ENCODE measurements at regions not wholly inside any gene's neighbourhood (a gene's known extent, or its start where the extent isn't known, plus 50 kb on each side); places are given as distances from the start of the nearest gene placed in this dataset.

DNA sequence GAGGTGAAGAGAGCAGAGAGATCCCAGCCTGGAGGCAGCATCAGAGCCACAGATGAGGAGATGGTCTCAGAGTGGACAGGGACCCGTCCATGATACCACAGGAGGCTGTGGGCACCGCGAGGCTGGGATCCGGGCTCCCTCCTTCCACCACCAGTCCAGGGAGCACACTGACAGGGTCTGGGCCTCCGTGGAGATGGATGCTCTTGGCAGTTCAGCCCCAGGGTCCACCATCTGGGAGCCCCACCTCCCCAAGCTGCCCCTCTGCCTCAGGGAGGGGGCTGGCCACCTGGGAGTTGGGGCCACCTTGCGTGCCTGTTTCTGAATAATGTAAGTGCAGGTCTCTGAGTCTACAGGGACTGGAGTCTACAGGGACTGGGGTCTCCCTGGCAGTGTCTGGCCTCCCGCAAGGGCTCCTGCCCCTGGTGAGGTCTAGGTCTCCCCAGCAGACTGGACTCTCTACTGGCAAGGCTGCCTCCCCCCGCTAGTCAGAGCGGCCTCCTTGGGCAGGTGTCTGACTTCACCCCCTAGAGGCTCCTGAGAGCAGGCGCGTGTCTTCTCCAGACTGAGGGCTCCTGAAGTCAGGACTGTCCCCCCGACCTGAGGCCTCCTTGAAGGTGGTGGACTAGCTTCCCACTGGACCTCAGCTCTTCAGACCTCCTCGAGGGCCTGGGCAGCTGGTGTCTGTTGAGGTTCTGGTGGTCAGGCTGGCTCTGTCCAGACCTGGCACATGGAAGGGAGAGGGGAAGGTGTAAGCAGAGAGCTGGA lies 218.5 kb downstream of the PTPRU start:
- no peak for DNase-seq

DNA sequence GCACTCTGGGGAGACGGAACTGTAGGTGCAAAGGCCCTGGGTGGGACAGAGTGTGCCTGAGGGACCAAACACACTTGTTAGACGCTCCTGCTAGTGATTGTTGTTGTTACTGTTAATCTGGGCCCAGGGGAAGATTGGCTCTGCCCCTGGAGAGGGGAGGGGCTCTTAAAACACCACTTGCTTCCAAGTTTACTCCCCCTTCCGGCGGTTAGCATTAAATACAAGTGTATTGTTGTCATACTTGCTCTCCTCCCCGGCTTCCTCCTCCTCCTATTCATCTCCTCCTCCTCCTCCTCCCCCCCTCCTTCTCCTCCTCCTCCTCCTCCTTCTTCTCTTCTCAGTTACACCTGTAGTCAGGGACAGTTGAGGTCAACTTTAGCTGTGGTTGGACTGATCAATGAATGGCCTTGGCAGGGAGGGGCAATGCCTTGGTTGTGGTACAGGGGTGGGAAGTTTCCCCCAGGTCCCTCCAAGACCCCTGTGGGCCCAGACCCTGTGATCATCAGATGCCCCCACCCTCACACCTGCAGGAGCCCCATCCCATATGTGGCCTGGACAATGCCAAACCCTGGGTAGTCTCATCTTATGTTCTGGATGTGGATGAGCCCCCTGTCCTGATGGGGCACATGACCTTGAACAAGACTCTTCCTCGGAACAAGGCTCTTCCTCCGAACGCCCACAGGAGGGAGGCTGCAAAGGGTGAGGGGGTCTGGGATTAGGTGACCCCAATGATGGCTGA lies 217.3 kb downstream of the PTPRU start:
- DNase-seq = peak; percentile 35 to 90

DNA sequence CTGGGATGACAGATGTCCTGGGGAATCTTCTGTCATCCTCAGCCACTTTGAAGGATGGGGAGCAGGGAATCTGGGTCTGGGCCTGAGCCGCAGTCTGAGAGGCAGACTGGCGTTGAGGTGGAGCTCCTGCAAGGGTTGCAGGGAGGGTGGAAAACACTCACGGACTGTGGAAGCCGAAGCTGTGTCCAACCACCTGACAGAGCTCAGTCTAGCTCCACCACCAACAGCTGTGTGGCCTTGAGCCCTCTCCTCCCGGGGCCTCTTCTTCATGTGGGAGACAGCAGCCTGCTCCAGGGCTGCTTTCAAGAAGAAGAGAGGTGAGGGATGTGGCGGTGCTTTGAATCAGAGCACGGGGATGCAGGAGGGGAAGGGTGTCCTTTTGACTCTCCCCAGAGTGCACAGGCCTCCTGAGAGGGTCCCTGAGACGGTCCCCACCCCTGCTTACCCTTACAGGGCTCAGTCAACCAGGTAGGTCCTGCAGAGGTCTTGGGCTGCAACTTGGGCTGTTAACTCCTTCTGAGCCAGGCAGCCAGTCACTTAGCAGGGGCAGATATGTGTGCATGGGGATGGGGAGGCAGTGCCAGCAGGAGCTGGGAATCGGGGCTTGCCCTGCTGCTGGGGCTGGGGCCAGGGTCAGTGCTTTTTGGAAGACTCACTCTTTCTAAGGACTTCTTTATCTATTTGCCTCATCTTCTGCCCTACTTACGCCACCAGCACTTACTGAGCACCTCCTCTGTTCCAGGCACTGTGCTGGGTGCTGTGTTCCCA lies 216.3 kb downstream of the PTPRU start:
- no peak for DNase-seq

DNA sequence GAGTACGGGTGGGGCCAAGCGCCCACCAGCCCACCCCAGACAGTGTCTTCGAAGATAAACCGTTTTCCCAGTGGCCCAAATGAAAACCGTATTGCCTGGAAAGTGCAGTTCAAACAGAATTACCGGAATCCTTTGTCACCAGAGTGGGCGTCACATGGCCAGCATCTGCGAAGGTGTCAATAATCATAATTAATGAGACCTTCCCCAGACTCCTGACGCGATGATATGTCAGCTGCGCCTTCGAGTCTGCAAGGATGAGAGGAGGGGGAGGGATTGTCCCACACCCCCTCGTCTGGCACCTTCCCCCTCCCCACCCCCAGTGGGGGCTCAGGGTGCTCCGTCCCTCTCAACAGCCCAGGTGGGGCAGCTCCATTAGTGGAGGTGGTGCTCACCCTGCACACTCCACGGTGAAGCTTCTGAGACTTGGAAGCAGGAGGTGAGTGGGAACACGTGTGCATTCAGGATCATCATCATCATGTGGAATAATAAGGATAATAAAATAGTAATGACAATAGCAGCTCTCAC lies 215.1 kb downstream of the PTPRU start:
- DNase-seq = peak in 1 of 2 experiments; percentile 50

DNA sequence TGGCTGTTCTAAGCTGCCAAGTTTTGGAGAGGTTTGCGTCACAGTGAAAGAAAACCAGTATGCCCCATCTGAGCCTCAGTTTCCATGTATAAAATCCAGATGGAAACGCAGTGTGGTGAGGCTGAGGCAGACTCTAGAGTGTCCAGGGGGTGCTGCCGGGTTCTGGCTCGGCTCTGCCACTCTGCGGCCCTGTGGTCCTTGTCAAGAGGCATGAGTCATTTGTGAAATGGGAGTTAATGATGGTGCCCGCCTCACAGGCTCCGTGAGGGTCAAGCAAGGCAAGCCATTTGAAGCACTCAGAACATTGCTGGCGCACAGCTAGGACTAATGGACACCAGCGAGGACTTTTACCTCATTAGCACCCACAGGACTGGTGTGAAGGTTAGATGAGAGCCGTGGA lies 214.3 kb downstream of the PTPRU start:
- peak; percentile 63 to 78 for DNase-seq

DNA sequence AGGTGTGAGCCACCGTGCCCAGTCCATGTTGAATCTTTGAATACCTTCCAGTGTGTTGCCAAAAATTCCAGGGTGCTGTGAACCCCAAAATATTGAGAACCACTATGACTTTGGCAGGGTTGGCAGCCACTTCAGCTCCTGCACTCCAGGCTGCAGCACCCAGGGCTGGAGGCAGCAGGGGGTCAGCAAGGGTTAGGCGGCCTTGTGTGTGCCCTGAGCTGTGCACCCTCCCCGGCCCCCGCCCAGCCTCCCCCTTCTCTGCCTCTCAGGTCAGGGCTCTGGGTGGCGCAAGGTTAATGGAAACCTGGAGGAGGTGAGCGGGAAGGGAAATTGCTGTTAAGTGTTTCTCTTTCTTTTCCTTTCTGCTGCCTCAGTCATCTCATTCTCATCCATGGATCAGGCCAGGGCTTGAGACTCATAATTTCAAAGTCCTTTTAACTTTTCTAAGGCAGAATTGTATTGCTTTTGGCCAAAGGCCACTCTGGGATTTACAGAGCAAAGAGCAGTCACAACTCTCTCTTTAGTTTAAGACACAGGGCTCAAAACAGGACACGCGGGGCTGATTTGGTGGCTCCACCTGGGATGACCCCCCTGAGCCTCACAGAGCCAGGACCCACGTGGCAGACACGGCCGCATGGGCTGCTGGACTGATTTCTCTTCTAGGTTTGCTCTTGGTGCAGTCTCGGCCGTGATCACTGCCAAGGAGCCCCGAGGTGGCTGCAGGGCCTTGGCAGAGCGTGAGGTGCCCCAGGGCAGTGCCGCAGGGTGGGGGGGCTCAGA lies 212.3 kb downstream of the PTPRU start:
- no peak for DNase-seq

DNA sequence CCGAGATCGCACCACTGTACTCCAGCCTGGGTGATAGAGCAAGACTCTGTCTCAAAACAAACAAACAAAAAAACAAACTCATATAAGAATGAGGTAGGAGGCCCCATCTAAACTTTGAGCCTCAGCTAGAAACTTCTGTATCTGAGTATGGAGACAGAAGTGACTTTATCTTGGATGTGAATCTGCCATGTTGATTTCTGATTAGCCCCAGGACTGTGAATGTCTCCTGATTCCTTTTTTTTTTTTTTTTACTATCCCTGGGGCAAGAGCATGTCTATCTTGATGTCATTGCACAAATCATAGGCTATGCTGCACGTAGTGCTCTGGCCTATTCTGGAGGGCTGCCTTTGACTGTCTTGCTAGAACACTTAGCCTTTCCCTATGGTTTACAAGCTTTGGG lies 211.0 kb downstream of the PTPRU start:
- DNase-seq = no peak

DNA sequence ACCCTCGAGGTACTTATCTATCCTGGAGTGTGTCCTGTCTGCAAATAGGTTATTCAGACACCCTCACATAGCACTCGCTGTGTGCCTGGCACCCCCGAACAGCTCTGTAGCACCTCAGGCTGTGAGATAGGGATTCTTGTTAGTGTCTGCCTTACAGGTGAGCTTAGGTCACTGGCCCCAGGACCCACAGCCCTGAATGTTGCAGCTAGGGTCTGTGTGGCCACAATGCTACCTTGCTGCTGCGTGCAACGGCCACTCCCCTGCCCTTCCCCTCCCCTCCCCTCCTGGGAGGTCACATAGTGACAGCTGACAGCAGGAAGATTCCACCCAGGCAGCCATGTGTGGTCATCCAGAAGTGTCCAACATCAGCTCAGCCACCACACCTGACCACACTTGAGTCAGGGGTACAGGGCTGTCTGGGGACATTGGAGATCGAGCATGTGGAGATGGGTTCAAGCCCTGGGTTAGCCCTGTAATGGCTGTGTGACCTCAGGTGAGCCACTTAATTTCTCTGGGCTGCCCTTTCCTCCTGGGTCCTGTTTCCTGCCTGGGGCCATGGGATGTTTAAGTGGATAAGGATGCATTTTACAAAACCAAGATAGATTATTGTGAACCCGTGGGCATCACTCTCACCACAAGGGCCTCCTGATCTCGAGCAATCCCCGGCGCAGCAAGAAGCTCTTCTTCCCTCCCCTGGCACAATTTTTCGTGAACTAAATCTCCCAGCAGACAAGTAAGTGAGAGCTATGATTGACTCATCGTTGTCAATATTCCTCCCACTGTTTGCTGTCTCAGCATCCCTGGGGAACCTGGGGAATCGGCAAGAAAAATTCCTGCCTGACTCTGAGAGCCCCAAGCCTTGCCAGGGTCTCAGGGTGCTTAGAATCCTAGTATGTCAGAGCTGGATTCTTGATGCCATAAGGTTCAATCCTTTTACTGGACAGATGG lies 208.7 kb downstream of the PTPRU start:
- no peak for DNase-seq

DNA sequence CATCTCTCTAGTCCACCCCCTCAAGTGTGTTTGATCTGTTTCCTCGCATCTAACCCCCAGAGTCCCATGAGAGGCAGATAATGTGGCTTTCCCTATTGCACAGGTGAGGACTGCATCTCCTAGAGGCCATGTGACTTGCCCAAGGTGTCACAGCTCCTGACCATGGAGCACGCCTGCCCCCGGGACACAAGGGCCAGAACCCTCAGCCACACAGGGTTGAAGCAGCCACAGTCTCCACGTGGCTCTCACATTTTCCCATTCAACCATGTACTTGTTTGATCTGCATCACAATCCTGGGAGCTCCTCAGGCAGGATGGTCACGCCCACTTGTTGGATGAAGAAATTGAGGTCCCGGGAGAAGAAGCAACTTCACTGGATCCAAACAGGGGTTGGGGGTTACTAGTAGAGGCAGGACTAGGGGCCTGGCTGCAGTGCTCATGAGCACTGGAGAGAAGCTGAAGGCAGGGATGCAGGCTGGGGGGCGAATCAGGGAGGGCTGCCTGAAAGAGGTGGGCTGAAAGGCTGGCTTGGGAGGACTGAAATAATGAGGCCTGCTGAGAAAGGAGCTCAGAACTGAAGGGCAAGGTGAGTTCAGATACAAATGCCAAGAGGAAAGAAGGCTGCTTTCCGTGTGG lies 207.9 kb downstream of the PTPRU start:
- no peak for DNase-seq

DNA sequence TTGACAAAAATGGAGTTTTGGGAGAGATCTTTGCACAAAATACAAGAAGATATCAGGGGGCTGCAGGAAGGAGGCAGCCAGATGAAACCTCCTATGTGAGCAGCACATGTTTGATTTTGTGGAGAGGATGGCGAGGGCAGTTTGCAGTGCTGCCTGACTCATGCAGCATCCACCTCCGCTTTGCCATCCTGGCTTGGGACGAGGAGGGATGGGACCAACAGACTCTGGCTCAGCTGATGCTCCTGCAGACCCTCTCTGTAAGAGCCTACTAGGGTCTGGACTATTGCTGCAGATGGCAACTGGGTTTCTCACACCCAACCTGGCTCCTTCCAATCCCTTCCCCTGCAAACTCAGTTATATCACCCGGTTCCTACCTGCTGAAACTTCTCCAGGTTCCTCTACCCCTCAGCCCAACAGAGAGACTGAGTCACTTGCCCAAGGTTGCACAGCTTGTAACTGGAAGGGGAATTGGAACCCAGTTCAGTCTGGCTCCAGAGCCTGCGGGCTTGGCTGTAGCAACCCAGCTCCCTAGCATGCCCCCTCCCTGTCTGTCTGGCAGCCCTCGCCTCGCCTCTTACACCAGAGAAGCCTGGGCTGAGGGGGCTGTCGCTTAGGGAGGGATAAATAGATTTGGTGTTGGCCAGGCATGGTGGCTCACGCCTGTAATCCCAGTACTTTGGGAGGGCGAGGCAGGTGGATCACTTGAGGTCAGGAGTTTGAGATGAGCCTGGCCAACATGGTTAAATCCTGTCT lies 205.8 kb downstream of the PTPRU start:
- DNase-seq = no peak

DNA sequence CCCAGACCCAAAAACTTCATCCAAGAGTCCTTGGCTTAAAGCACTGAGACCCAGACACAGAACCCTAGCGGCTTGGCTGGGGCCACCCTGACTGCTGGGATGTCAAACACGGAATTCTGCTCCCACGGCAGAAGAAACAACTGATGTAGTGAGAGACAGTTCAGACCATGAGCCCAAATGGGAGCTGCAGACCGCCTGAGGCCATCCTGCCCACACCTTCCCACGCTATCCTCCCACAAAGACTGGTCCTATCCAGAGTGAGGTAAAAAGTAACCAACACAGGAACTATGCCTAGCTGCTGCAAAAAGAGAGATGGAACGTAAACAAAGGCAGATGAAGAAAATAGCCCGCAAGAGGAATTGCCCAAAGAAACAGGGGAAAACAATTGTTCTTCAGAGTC lies 203.3 kb downstream of the PTPRU start:
- no peak for DNase-seq

DNA sequence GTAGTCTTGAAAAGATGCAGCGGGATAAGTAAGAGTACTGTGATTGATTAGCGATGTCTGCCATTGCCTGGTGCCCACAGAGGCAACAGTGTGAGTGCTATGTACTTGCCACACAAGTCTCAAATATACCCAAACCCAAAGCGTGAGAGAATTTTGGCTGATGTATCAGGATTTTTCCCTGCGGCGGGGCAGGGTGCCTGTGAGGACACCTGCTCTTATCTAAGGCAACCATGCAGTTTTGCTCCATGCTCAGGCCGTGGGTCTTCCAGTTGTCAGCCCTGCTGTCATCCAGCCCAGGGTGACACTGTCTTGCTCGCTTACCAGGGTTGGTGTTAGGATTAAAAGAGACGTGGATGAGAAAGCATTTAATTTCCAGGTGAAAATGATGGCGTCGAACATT lies 202.7 kb downstream of the PTPRU start:
- DNase-seq = no peak

DNA sequence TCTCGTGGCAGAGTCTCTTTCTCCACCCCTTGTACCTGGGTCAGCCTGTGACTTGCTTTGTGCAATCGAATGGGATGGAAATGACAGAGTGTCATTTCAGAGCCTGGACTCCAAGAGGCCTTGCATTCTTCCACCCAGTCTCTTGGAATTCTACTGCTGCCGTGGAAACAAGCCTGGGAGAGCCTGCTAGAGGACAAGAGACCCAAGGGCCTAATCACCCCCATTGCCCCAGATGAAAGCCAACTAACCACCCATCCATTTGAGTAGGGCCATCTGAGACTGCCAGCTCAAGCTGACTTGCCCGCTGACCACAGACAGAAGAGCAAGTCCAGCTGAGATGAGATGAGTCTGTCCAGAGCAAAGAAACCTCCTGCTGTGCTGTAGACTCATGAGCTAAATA lies 201.6 kb downstream of the PTPRU start:
- DNase-seq = no peak

DNA sequence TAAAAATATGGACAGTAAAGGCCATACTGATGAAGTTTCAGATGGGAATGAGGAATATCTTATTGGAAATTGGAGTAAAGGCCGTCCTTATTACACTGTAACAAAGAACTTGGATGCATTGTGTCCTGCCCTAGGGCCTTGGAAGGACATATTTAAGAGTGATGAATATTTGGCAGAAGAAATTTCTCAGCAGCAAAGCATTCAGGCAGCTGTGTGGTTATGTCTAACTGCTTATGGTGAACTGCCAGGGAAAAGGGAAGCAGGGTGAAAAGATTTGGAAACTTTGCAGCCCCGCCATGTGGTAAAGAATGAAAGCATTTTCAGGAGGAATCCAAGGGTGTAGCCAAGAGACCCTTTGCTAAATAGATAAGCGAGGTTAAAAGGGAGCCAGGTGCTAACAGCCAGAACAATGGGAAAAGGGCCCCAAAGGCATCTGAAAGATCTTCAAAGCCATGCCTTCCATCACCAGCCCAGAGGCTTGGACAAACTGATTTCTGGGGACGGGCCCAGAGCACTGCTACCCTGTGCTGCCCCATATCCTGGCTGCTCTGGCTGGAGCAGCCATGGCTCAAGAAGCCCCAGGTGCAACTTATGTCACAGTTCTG lies 200.0 kb downstream of the PTPRU start:
- no peak for DNase-seq

DNA sequence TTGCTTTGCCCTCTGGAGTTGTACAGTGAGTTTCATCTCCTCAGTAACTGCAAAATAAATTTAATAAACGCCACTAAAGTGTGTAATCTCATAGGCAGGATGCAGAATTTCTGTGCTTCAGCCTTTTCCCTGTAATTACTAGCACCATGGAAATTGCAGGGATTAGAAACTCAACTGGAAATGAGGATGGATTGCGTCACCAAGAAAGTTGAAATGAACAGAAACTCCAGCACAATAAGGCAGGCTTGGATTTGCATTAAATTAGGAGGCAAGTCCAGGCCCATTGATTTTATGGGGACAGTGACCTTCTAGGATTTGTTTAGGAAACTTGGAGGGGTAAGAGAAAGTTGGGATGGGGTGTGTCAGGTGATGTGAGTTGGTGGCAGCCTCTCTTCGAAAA lies 197.5 kb downstream of the PTPRU start:
- DNase-seq = no peak

DNA sequence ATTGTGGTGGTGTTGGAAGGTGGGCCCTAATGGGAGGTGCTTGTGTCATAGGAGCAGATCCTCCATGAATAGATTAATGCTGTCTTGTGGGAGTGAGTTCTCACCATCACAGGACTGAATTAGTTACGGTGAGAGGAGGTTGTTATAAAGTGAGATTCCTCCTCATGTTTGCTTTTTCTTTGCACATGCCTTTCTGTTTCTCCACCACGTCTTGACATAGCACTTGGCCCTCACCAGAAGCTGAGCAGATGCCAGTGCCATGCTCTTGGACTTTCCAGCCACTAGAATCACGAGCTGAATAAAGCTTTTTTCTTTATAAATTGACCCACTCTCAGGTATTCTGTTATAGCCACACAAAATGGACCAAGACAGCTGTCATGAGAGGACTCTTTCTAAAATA lies 194.8 kb downstream of the PTPRU start:
- no peak for DNase-seq

DNA sequence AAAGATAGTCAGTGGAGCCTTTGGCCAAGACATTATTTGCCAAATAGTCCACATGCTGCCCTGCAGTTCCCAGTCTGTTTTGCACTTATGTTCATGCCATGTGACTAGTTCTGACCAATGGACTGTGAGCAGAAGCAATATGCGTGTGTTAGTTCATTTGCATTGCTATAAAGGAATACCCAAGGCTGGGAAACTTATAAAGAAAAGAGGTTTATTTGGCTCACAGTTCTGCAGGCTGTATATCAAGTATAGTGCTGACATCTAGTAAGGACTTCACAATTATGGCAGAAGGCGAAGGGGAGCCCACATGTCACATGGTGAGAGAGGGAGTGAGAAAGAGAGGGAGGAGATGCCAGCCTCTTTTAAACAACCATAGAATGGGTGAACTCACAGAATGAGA lies 193.3 kb downstream of the PTPRU start:
- no peak for DNase-seq

DNA sequence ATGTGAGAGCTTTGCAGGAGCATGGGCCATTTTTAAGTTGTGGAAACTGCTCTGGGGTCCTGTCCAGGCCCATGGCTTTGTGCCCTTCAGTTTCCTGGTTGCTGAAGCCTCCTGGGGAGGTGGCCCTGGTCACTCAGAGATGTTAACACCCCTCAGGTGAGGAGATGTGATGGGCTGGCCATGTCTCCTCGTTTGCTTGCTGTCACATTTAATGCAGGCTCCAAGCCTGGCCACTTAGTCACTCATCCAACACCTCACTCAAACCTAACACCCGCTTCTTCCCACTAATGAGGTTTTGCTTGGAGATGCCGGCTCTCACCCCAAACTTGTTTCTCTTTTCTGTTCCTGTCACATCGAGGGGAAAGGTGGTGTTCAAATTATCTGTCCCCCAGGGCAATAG lies 192.7 kb downstream of the PTPRU start:
- DNase-seq = no peak

DNA sequence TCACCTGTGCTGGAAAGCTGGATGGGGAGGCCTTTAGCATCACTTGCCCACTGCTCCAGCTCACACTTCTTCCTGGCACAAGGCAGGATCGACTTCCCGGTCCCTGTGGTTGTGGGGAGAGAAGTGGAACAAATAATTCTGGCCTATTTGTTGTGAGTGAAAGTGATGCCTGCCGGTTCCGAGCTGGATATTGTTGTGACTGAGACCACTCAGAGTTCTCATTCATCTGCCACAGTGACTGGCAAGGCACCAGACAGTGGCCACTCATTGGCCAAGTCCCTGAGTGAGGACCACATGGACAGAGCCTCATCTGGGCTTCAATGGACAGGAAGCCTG lies 191.9 kb downstream of the PTPRU start:
- DNase-seq = no peak
